ENCODE measurements at regions not wholly inside any gene's neighbourhood (a gene's known extent, or its start where the extent isn't known, plus 50 kb on each side); places are given as distances from the start of the nearest gene placed in this dataset.
A peak's percentile ranks its signal among the peaks of the same experiment; 100 is the strongest.

- no peak overlapping the region for H3K27ac Mint-ChIP-seq
- no peak overlapping the region for H3K4me3 ChIP-seq (ENCODE audit: low read length)
- H3K4me3 Mint-ChIP-seq, result no peak overlapping the region
- H3K9ac ChIP-seq (ENCODE audit: extremely low read depth, low read length, poor library complexity, severe bottlenecking), result no peak overlapping the region
- DNase-seq, result no peak
- no peaks in the 10 kb centered on the region for H3K9me3 ChIP-seq (ENCODE audit: control insufficient read depth, low read length)
- peaks cover 4% of the 10 kb centered on the region for H3K4me1 ChIP-seq (ENCODE audit: control insufficient read depth, insufficient read depth, low read length)
- H3K27me3 Mint-ChIP-seq (ENCODE audit: insufficient read depth), result peaks cover 2% of the 10 kb centered on the region
- TF ChIP-seq CTCF (conservative IDR thresholded peaks at IDR 0.05), result no peak
- 57 to 76% methylated on average over 1 to 2 of the region's 2 CpGs for WGBS, 2 experiments (ENCODE audit: insufficient coverage in 1 of 2, insufficient read length in 1 of 2)
- no peak overlapping the region for H3K27ac ChIP-seq (ENCODE audit: low read depth, low read length)
- no peaks in the 10 kb centered on the region for H3K4me1 Mint-ChIP-seq
- no peaks in the 10 kb centered on the region for H3K36me3 Mint-ChIP-seq (ENCODE audit: low read depth)
- H3K27me3 ChIP-seq (ENCODE audit: control insufficient read depth, insufficient read depth, low read length, poor library complexity, severe bottlenecking), result no peaks in the 10 kb centered on the region
- no peaks in the 10 kb centered on the region for H3K36me3 ChIP-seq (ENCODE audit: control insufficient read depth, insufficient read depth, low read length)
- H3K9me3 Mint-ChIP-seq, result no peaks in the 10 kb centered on the region
Measured at GRCh38 chr4:108396900-108397497, 223.4 kb upstream of the RPL34 start.

- Mint-ChIP-seq H3K4me1 (no peaks in the 10 kb centered on the region), H3K9me3 (no peaks in the 10 kb centered on the region), H3K36me3 (ENCODE audit: low read depth) (no peaks in the 10 kb centered on the region), H3K27ac (no peak overlapping the region), H3K27me3 (ENCODE audit: insufficient read depth) (peaks cover 2% of the 10 kb centered on the region), H3K4me3 (no peak overlapping the region)
- Histone ChIP-seq H3K9me3 (ENCODE audit: control insufficient read depth, low read length) (no peaks in the 10 kb centered on the region), H3K27me3 (ENCODE audit: control insufficient read depth, insufficient read depth, low read length, poor library complexity, severe bottlenecking) (no peaks in the 10 kb centered on the region), H3K36me3 (ENCODE audit: control insufficient read depth, insufficient read depth, low read length) (no peaks in the 10 kb centered on the region), H3K4me3 (ENCODE audit: low read length) (no peak overlapping the region), H3K4me1 (ENCODE audit: control insufficient read depth, insufficient read depth, low read length) (peaks cover 4% of the 10 kb centered on the region), H3K27ac (ENCODE audit: low read depth, low read length) (no peak overlapping the region), H3K9ac (ENCODE audit: extremely low read depth, low read length, poor library complexity, severe bottlenecking) (no peak overlapping the region)
- TF ChIP-seq CTCF (conservative IDR thresholded peaks at IDR 0.05), result no peak
- no peak for DNase-seq
Measured at GRCh38 chr4:108395786-108396185, 224.6 kb upstream of the RPL34 start.

GRCh38 chr4:108393890-108394472 is 225.2 kb upstream of the LEF1 start:
- WGBS, 2 experiments (ENCODE audit: insufficient coverage in 1 of 2, insufficient read length in 1 of 2), result 94 to 100% methylated on average over 1 of the region's 1 CpG
- no peak overlapping the region for H3K4me3 ChIP-seq (ENCODE audit: low read length)
- Mint-ChIP-seq H3K27me3 (ENCODE audit: insufficient read depth) (peaks cover 2% of the 10 kb centered on the region), H3K27ac (no peak overlapping the region), H3K4me1 (no peaks in the 10 kb centered on the region), H3K9me3 (no peaks in the 10 kb centered on the region), H3K36me3 (ENCODE audit: low read depth) (no peaks in the 10 kb centered on the region), H3K4me3 (no peak overlapping the region)
- DNase-seq, result no peak
- H3K4me1 ChIP-seq (ENCODE audit: control insufficient read depth, insufficient read depth, low read length), result peaks cover 4% of the 10 kb centered on the region
- H3K27me3 ChIP-seq (ENCODE audit: control insufficient read depth, insufficient read depth, low read length, poor library complexity, severe bottlenecking), result no peaks in the 10 kb centered on the region
- H3K9me3 ChIP-seq (ENCODE audit: control insufficient read depth, low read length), result no peaks in the 10 kb centered on the region
- peak; percentile 38 for TF ChIP-seq CTCF (conservative IDR thresholded peaks at IDR 0.05)
- no peak overlapping the region for H3K27ac ChIP-seq (ENCODE audit: low read depth, low read length)
- H3K36me3 ChIP-seq (ENCODE audit: control insufficient read depth, insufficient read depth, low read length), result no peaks in the 10 kb centered on the region
- H3K9ac ChIP-seq (ENCODE audit: extremely low read depth, low read length, poor library complexity, severe bottlenecking), result no peak overlapping the region

Measured in endodermal cell (in vitro differentiated cells).